ENCODE measurements at regions not wholly inside any gene's neighbourhood (a gene's known extent, or its start where the extent isn't known, plus 50 kb on each side); places are given as distances from the start of the nearest gene placed in this dataset.

GRCh38 chr12:62205346-62205745, 54.9 kb upstream of the USP15 start:
- Histone ChIP-seq H3K9me3 (ENCODE audit: low read length) (no peaks in the 10 kb centered on the region), H3K9me2 (ENCODE audit: insufficient read depth, low read length) (no peaks in the 10 kb centered on the region), H3K36me3 (ENCODE audit: insufficient read depth, low read length) (no peaks in the 10 kb centered on the region), H4K20me1 (ENCODE audit: insufficient read depth) (no peaks in the 10 kb centered on the region), H3K79me2 (replicated peaks; ENCODE audit: insufficient read depth, low read length) (no peaks in the 10 kb centered on the region), H3K4me2 (ENCODE audit: low read length) (no peak overlapping the region), H3K27me3 (ENCODE audit: insufficient read depth, low read depth, low read length) (no peaks in the 10 kb centered on the region), H3K27ac (ENCODE audit: low read length) (no peak overlapping the region), H3F3A (ENCODE audit: insufficient read depth, low read length, poor library complexity, severe bottlenecking) (no peaks in the 10 kb centered on the region), H3K4me3 (ENCODE audit: low read length) (no peak overlapping the region), H3K9ac (ENCODE audit: low read length) (no peak overlapping the region), H2AFZ (ENCODE audit: low read depth, low read length) (no peak overlapping the region)
- no peak for TF ChIP-seq REST (IDR thresholded peaks at IDR 0.05; ENCODE audit: borderline replicate concordance)
- no peak for TF ChIP-seq EZH2 (IDR thresholded peaks at IDR 0.05; ENCODE audit: borderline replicate concordance, insufficient read depth, low read length, poor library complexity, severe bottlenecking)
- TF ChIP-seq RAD21 (conservative IDR thresholded peaks at IDR 0.05): no peak
- no peak for TF ChIP-seq CTCF (IDR thresholded peaks at IDR 0.05; ENCODE audit: poor library complexity, severe bottlenecking)
- no peak for TF ChIP-seq POLR2AphosphoS5 (IDR thresholded peaks at IDR 0.05)
- no peak for TF ChIP-seq TAF1 (IDR thresholded peaks at IDR 0.05; ENCODE audit: low read depth)
- no peak for TF ChIP-seq SMC3 (conservative IDR thresholded peaks at IDR 0.05; ENCODE audit: poor library complexity)
- no peak for TF ChIP-seq MXI1 (conservative IDR thresholded peaks at IDR 0.05; ENCODE audit: poor library complexity, severe bottlenecking)
- no peak for TF ChIP-seq EP300 (conservative IDR thresholded peaks at IDR 0.05; ENCODE audit: poor library complexity, severe bottlenecking)

- Histone ChIP-seq H3K27ac (ENCODE audit: low read length) (no peak overlapping the region), H3F3A (ENCODE audit: insufficient read depth, low read length, poor library complexity, severe bottlenecking) (no peaks in the 10 kb centered on the region), H2AFZ (ENCODE audit: low read depth, low read length) (no peak overlapping the region), H4K20me1 (ENCODE audit: insufficient read depth) (no peaks in the 10 kb centered on the region), H3K4me3 (ENCODE audit: low read length) (no peak overlapping the region), H3K4me2 (ENCODE audit: low read length) (no peak overlapping the region), H3K9ac (ENCODE audit: low read length) (no peak overlapping the region), H3K27me3 (ENCODE audit: insufficient read depth, low read depth, low read length) (no peaks in the 10 kb centered on the region), H3K9me3 (ENCODE audit: low read length) (no peaks in the 10 kb centered on the region), H3K36me3 (ENCODE audit: insufficient read depth, low read length) (no peaks in the 10 kb centered on the region), H3K79me2 (replicated peaks; ENCODE audit: insufficient read depth, low read length) (no peaks in the 10 kb centered on the region), H3K9me2 (ENCODE audit: insufficient read depth, low read length) (no peaks in the 10 kb centered on the region)
- no peak for TF ChIP-seq POLR2AphosphoS5 (IDR thresholded peaks at IDR 0.05)
- TF ChIP-seq EZH2 (IDR thresholded peaks at IDR 0.05; ENCODE audit: borderline replicate concordance, insufficient read depth, low read length, poor library complexity, severe bottlenecking): no peak
- no peak for TF ChIP-seq MXI1 (conservative IDR thresholded peaks at IDR 0.05; ENCODE audit: poor library complexity, severe bottlenecking)
- no peak for TF ChIP-seq CTCF (IDR thresholded peaks at IDR 0.05; ENCODE audit: poor library complexity, severe bottlenecking)
- TF ChIP-seq TAF1 (IDR thresholded peaks at IDR 0.05; ENCODE audit: low read depth): no peak
- no peak for TF ChIP-seq REST (IDR thresholded peaks at IDR 0.05; ENCODE audit: borderline replicate concordance)
- TF ChIP-seq SMC3 (conservative IDR thresholded peaks at IDR 0.05; ENCODE audit: poor library complexity): no peak
- no peak for TF ChIP-seq RAD21 (conservative IDR thresholded peaks at IDR 0.05)
- TF ChIP-seq EP300 (conservative IDR thresholded peaks at IDR 0.05; ENCODE audit: poor library complexity, severe bottlenecking): no peak
Observed at GRCh38 chr12:62207248-62207647, 53.0 kb upstream of the USP15 start.

Measured in neural cell (in vitro differentiated cells).